ENCODE measurements at regions not wholly inside any gene's neighbourhood (a gene's known extent, or its start where the extent isn't known, plus 50 kb on each side); places are given as distances from the start of the nearest gene placed in this dataset.
"Not testable (repeated sequence)": the region's sequence is repeated elsewhere in the genome, so short reads cannot be mapped to it uniquely, and the experiment has no call there.

- ATAC-seq (no peak), DNase-seq (no peak)
- intact Hi-C loops (cut with DNase I): no loop called here
These were observed 241.3 kb upstream of the GIMD1 start for GRCh38 chr4:106609917-106610316.

- DNase-seq (no peak), ATAC-seq (no peak)
- intact Hi-C loops (cut with DNase I): no loop called here
These were observed 239.0 kb upstream of the GIMD1 start for GRCh38 chr4:106607558-106607957.

GRCh38 chr4:106604319-106605051, 235.9 kb upstream of the GIMD1 start:
- ATAC-seq: no peak
- intact Hi-C loops (cut with DNase I): no loop called here
- DNase-seq: no peak

- intact Hi-C loops (cut with DNase I): no loop called here
- ATAC-seq: no peak
- no peak for DNase-seq
These were observed 234.9 kb upstream of the GIMD1 start for GRCh38 chr4:106603471-106603870.

GRCh38 chr4:106602711-106603110, 234.1 kb upstream of the GIMD1 start:
- intact Hi-C loops (cut with DNase I): no loop called here
- ATAC-seq (no peak), DNase-seq (no peak)

GRCh38 chr4:106601519-106601918, 232.9 kb upstream of the GIMD1 start:
- DNase-seq: no peak
- intact Hi-C loops (cut with DNase I): no loop called here
- no peak for ATAC-seq

- ATAC-seq (no peak), DNase-seq (no peak)
- intact Hi-C loops (cut with DNase I): no loop called here
These were observed 227.3 kb upstream of the GIMD1 start for GRCh38 chr4:106595906-106596305.

- intact Hi-C loops (cut with DNase I): no loop called here
- ATAC-seq (no peak), DNase-seq (no peak)
These were observed 225.8 kb upstream of the GIMD1 start for GRCh38 chr4:106594291-106594952.

GRCh38 chr4:106588891-106589290, 220.3 kb upstream of the GIMD1 start:
- no peak for ATAC-seq
- no peak for DNase-seq
- intact Hi-C loops (cut with DNase I): no loop called here

- ATAC-seq (peak in 1 of 2 donors; percentile 25), DNase-seq (no peak)
- intact Hi-C loops (cut with DNase I): no loop called here
These were observed 219.0 kb upstream of the GIMD1 start for GRCh38 chr4:106587558-106587957.

GRCh38 chr4:106585915-106586349, 217.4 kb upstream of the GIMD1 start:
- intact Hi-C loops (cut with DNase I): no loop called here
- ATAC-seq: no peak
- DNase-seq: no peak

GRCh38 chr4:106584337-106584989, 215.9 kb upstream of the GIMD1 start:
- intact Hi-C loops (cut with DNase I): no loop called here
- DNase-seq (no peak), ATAC-seq (no peak)

GRCh38 chr4:106583567-106583966, 215.0 kb upstream of the GIMD1 start:
- peak in 1 of 2 donors; percentile 76 for ATAC-seq
- intact Hi-C loops (cut with DNase I): no loop called here
- DNase-seq: no peak

GRCh38 chr4:106583108-106583507, 214.5 kb upstream of the GIMD1 start:
- intact Hi-C loops (cut with DNase I): no loop called here
- ATAC-seq (no peak), DNase-seq (no peak)

- ATAC-seq: no peak
- intact Hi-C loops (cut with DNase I): no loop called here
These were observed 213.5 kb upstream of the GIMD1 start for GRCh38 chr4:106582103-106582502.

GRCh38 chr4:106579236-106579635, 210.7 kb upstream of the GIMD1 start:
- ATAC-seq (no peak), DNase-seq (no peak)

More at GRCh38 chr4:106582103-106582502, 213.5 kb upstream of the GIMD1 start:
- no peak for DNase-seq

GRCh38 chr4:106569146-106570031, 200.8 kb upstream of the GIMD1 start:
- DNase-seq (no peak), ATAC-seq (no peak)
- intact Hi-C loops (cut with DNase I): no loop called here

More at GRCh38 chr4:106579236-106579635, 210.7 kb upstream of the GIMD1 start:
- intact Hi-C loops (cut with DNase I): no loop called here

- ATAC-seq (no peak), DNase-seq (no peak)
- intact Hi-C loops (cut with DNase I): no loop called here
These were observed 197.1 kb upstream of the GIMD1 start for GRCh38 chr4:106565727-106566126.

- ATAC-seq; DNase-seq; intact Hi-C loops (cut with DNase I): not testable (repeated sequence)
These were observed 195.1 kb upstream of the GIMD1 start for GRCh38 chr4:106563637-106564036.

All from left cardiac atrium (tissue), 4 donors.